GM19023 (cell line): ENCODE measurements at regions not wholly inside any gene's neighbourhood (a gene's known extent, or its start where the extent isn't known, plus 50 kb on each side); places are given as distances from the start of the nearest gene placed in this dataset.
"Not testable (repeated sequence)": the region's sequence is repeated elsewhere in the genome, so short reads cannot be mapped to it uniquely, and the experiment has no call there.

ENCODE experiments used
- ATAC-seq: cut with Tn5 transposase; IDR thresholded peaks from one replicate; pipeline ENCODE4 v1.9.1; 2021; ENCODE audit warnings: mild to moderate bottlenecking, moderate library complexity; ENCODE audit not compliant: unreplicated experiment

- ATAC-seq = no peak
Observed at GRCh38 chr1:104018922-104019674, 269.4 kb downstream of the AMY1C start.

GRCh38 chr1:104019675-104020049 lies 270.0 kb downstream of the AMY1C start:
- ATAC-seq = no peak

- ATAC-seq = no peak
Observed at GRCh38 chr1:104028416-104029035, 278.8 kb downstream of the AMY1C start.

GRCh38 chr1:104029456-104029970 lies 279.8 kb downstream of the AMY1C start:
- no peak for ATAC-seq

DNA sequence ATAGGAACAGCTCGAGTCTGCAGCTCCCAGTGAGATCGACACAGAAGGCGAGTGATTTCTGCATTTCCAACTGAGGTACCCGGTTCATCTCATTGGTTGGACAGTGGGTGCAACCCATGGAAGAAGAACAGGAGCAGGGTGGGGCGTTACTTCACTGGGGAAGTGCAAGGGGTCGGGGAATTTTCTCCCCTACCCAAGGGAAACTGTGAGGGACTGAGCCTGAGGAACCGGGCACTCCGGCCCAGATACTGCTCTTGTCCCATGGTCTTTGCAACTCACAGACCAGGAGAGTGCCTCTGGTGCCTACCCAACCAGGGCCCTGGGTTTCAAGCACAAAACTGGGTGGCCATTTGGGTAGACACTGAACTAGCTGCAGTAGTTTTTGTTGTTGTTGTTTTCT lies 307.1 kb downstream of the AMY1C start:
- ATAC-seq = no peak

DNA sequence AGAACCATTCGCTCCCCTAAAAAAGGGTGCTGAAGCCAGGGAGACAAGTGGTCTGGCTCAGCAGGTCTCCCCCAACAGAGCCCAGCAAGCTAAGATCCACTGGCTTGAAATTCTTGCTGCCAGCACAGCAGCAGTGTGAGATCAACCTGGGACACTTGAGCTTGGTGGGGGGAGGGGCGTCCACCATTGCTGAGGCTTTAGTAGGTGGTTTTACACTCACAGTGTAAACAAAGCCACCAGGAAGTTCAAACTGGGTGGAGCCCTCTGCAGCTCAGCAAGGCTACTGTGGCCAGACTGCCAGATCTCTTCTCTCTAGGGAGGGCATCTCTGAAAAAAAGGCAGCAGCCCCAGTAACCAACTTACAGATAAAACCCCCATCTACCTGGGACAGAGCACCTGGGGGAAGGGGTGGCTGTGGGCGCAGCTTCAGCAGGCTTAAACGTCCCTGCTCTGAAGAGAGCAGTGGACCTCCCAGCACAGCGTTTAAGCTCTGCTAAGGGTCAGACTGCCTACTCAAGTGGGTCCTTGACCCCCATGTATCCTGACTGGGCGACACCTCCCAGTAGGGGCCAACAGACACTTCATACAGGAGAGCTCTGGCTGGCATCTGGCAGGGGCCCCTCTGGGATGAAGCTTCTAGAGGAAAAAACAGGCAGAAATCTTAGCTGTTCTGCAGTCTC lies 307.7 kb downstream of the AMY1C start:
- ATAC-seq = not testable (repeated sequence)

- ATAC-seq = not testable (repeated sequence)
Observed at GRCh38 chr1:104061637-104062036, 311.9 kb downstream of the AMY1C start.

GRCh38 chr1:104064399-104064798 lies 314.7 kb downstream of the AMY1C start:
- no peak for ATAC-seq

DNA sequence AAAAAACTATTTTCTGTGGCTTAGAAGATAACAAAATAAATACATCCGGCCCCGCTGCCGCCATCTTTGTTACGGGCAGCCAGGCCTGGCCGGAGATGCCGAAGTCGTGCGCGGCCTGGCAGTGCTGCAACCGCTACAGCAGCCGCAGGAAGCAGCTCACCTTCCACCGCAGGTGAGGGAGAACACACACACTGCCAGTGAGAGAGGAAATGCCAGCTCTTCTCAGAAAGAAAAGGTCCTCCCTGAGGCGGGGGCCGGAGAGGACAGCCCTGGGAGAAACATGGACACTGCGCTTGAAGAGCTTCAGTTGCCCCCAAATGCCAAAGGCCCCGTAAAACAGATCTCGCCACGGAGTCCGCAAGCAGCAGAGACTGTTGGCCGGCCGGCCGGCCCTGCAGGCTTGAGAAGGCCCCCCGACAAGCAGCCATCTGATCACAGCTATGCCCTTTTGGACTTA lies 323.2 kb downstream of the AMY1C start:
- no peak for ATAC-seq

- ATAC-seq = no peak
Observed at GRCh38 chr1:104073463-104073902, 323.8 kb downstream of the AMY1C start.

GRCh38 chr1:104082221-104082620 lies 332.5 kb downstream of the AMY1C start:
- no peak for ATAC-seq

- no peak for ATAC-seq
Observed at GRCh38 chr1:104084380-104084779, 334.7 kb downstream of the AMY1C start.

DNA sequence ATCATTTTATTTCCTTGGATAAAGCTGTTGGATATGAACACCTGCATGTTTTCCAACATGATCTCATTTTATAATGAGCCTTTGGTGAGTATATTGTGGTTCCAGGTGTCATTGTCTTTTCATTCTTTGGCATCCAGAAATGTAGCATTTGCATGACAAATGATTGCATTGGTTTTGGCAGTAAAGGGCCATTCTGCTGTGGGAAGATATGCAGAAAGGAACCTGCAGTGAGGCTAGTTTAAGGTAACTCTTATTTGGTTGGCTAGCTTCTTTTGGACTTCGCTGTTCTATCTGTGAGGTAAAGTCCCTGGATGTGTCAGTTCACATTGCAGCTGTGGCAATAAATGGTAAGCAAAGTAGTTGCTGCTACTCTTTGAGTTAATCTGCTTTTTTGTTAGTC lies 343.0 kb downstream of the AMY1C start:
- ATAC-seq = no peak

- ATAC-seq = no peak
Observed at GRCh38 chr1:104098837-104099236, 349.1 kb downstream of the AMY1C start.

DNA sequence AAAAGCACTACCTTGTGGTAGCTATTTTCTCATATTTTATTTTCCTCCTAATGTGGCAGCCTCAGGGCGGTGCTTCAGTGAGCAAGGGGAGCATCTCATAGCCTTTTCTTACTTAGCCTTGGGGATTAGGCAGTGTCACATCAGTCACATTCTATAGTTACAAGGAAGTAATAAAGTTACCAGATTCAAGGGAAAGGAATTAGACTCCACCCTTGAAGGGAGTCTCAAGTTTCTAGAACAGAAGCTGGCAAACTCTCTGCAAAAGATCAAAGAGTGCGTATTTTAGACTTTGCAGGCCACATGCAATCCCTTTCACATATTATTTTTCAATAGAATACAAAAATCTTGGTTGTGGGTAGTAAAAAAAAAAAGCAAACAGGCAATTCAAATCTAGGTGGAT lies 350.4 kb downstream of the AMY1C start:
- no peak for ATAC-seq

DNA sequence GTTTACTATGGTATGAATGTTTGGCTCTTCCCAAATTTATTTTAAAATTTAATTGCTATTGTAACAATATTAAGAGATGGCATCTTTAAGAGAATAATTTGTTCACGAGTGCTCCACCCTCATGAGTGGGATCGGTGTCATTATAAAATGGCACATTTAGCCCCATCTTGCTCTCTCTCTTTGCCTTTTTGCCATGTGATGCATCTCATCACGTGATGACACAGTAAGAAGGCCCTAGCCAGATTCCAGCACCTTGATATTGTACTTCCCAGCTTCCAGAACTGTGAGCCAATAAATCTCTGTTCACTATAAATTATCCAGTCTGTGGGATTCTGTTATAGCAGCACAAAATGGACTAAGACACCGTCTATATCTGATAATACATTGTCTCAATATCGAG lies 355.8 kb downstream of the AMY1C start:
- ATAC-seq = no peak

GRCh38 chr1:104120525-104120924 lies 370.8 kb downstream of the AMY1C start:
- ATAC-seq = no peak

DNA sequence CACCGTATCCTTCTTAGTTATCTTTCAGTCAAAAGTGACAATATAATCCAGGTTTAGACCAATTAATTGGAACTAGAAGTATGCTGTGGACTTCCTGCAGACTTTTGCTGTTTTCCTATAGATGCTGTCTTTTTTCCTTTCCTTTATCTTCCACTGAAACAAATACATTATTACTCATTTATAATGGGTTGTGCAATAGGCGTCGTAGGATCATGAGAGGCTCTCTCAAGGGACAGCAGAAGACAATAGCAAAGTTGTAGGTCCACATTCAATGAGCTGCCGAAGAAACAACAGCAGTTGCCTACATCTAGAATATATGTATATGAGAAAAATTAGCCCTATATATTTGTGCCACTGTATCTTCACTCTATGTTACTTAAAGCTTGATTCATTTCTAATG lies 371.6 kb downstream of the AMY1C start:
- no peak for ATAC-seq

DNA sequence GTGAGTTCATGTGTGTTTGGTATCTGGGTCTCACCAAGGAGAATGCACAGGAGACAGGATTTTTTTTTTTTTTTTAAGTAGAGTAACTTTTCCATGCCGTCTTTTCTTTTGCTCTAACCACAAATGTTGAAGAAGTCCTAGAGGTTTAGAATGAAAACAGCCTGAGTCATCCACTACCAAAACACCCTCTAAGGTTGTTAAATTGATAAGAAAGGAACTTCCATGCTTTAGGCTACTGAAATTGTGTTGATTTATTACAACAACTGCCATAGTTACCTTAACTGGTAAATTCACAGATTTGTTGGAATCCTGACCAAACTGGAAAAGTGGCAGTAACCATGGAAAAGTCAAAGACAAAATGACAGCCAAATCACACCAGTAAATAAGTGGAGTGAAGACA lies 375.6 kb downstream of the AMY1C start:
- no peak for ATAC-seq

DNA sequence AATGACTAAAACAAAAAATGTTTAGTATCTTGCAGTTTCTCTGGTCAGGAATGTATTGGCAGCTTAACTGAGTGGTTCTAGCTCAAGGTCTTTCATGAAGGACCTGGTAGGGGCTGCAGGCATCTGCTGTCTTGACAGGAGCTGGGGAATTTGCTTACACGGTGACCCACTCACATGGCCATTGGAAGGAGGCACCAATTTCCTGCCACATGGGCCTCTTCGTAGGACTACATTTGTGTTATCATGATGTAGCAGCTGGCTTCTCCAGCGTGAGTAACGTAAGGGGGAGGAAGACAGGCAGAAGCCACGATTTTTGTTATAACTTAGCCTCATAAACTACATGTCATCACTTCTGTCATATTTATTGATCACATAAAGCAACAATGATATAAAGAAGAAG lies 376.3 kb downstream of the AMY1C start:
- ATAC-seq = no peak

DNA sequence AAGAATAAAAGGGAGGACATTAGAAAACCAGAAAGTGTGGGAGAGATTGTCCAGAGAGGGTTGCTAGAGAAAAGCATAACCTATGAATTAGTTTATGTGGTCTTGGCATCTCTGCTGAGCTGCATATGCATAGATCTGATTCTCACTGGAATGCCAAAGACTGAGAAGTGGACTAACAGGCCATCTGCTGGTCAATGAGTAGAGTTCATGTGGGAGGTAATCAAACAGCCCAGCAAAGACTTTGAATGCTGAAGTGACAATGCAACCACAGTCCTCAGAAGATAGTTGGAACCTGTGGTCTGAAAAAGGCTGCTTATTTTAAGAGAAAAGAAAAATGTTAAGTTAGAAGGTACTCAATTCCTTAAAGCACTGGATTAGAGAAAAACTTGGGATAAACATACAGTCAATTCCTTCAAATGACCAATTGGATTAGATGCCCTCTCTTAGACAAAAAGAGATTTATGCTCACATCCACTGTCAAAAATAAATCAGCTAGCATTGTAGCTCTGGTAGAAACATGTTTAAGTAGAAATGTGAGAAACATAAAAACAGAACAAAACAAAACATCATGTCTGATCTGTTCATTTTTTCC lies 382.8 kb downstream of the AMY1C start:
- ATAC-seq = no peak
